Spleen (tissue), 11 donors: ENCODE measurements at regions not wholly inside any gene's neighbourhood (a gene's known extent, or its start where the extent isn't known, plus 50 kb on each side); places are given as distances from the start of the nearest gene placed in this dataset.

ENCODE experiments used
- DNase-seq: peaks from one replicate; pipeline ENCODE4 v3.0.0-alpha.2; 2020
- H3K27ac ChIP-seq, 8 donors: fragments of 200-600 bp; sonication (generic) in 7 of 8; 1 replicate in 4 of 8; 2 replicates in 4 of 8; pipeline versions ENCODE4 v1.5.0 to v1.8.0; 2016 to 2021; ENCODE audit warnings: inconsistent platforms in 4 of 8, mild to moderate bottlenecking in 4 of 8, moderate library complexity in 1 of 8
- H3K27me3 ChIP-seq, 7 donors: fragments of 200-600 bp; sonication (generic) in 6 of 7; replicated peaks in 1 of 7; 1 replicate in 4 of 7; 2 replicates in 3 of 7; pipeline versions ENCODE4 v1.5.0 to v1.8.0; 2016 to 2021; ENCODE audit warnings: inconsistent platforms in 3 of 7, mild to moderate bottlenecking in 1 of 7
- H3K36me3 ChIP-seq, 6 donors: fragments of 200-600 bp; sonication (generic) in 5 of 6; 1 replicate in 4 of 6; 2 replicates in 2 of 6; pipeline versions ENCODE4 v1.5.0 to v1.8.0; 2016 to 2021; ENCODE audit warnings: inconsistent platforms in 2 of 6
- H3K4me1 ChIP-seq, 6 donors: fragments of 200-600 bp; sonication (generic) in 5 of 6; 1 replicate in 3 of 6; 2 replicates in 3 of 6; pipeline versions ENCODE4 v1.5.0 to v1.8.0; 2016 to 2021; ENCODE audit warnings: inconsistent platforms in 3 of 6
- H3K4me3 ChIP-seq, 8 donors: fragments of 200-600 bp; sonication (generic) in 7 of 8; 1 replicate in 4 of 8; 2 replicates in 4 of 8; pipeline versions ENCODE4 v1.5.0 to v1.8.0; 2016 to 2021; ENCODE audit warnings: inconsistent platforms in 4 of 8, mild to moderate bottlenecking in 4 of 8, moderate library complexity in 2 of 8
- H3K9me3 ChIP-seq, 8 donors: fragments of 200-600 bp; sonication (generic) in 7 of 8; 1 replicate in 4 of 8; 2 replicates in 4 of 8; pipeline versions ENCODE4 v1.5.0 to v1.8.0; 2016 to 2021; ENCODE audit warnings: inconsistent platforms in 4 of 8
- CTCF ChIP-seq, 11 experiments: fragments of 200-600 bp in 7 of 11; fragments of 450-650 bp in 4 of 11; sonication (generic) in 4 of 11; IDR thresholded peaks in 8 of 11; conservative IDR thresholded peaks in 3 of 11; 1 replicate in 7 of 11; 2 replicates in 4 of 11; pipeline versions ENCODE4 v1.4.0 to v1.8.0; 2016 to 2021; ENCODE audit warnings: antibody characterized with exemption in 11 of 11, inconsistent platforms in 4 of 11, mild to moderate bottlenecking in 1 of 11
- POLR2A ChIP-seq, 3 donors: fragments of 450-650 bp; IDR thresholded peaks; one replicate each; pipeline ENCODE4 v1.5.1; 2017; ENCODE audit warnings: antibody characterized with exemption in 3 of 3, mild to moderate bottlenecking in 1 of 3
- POLR2AphosphoS5 ChIP-seq, 3 donors: sonication (generic); formaldehyde crosslinking; IDR thresholded peaks; one replicate each; pipeline ENCODE4 v1.5.1; 2017; ENCODE audit warnings: antibody characterized with exemption in 3 of 3
- WGBS, 5 donors: extraction: QIAGEN DNeasy Blood & Tissue Kit in 3 of 5; methylation state at CpG; one replicate each; pipeline versions ENCODE4 v1.1.5 to v1.1.7; 2013 to 2018; 5-methylcytosine and 5-hydroxymethylcytosine counted together
- intact Hi-C: fragments of 100-400 bp; cut with DNase I; formaldehyde crosslinking; loops from one replicate; pipeline ENCODE4 v1.15.0; 2023; ENCODE audit warnings: low total_unique reads
- donor health status: healthy with polysubstance abuse.
- donor health status: DM: no; HTN: no; CAD: no; lungs with moderate emphysema.
- donor health status: DM: no; HTN: no; CAD: no.
- donor health status: Bipolar disorder and iron deficiency.
- donor health status: healthy.
- donor health status: DM: no; HTN: no; CAD: no.
- donor health status: DM: yes; HTN: yes; CAD: no.

- TF ChIP-seq CTCF (IDR thresholded peaks at IDR 0.05 in 8 of 11, conservative IDR thresholded peaks at IDR 0.05 in 3 of 11): no peak
- no peak for TF ChIP-seq POLR2A (IDR thresholded peaks at IDR 0.05)
- no peak for TF ChIP-seq POLR2AphosphoS5 (IDR thresholded peaks at IDR 0.05)
- no peaks in the 10 kb centered on the region for H3K9me3 ChIP-seq
- no peaks in the 10 kb centered on the region for H3K36me3 ChIP-seq
- WGBS, 5 donors: 81 to 96% (median 85%) methylated on average over 3 to 4 of the region's 4 CpGs
- peaks cover 0 to 7% (median 0%) of the 10 kb centered on the region in 6 donors for H3K4me1 ChIP-seq
- no peak for DNase-seq
- H3K27me3 ChIP-seq: peaks cover 0 to 7% (median 0%) of the 10 kb centered on the region in 7 donors
- no peak overlapping the region for H3K4me3 ChIP-seq
- no peak overlapping the region for H3K27ac ChIP-seq
- intact Hi-C loops: no loop called here
Observed at GRCh38 chr3:187571701-187572100, 98.5 kb downstream of the SST start.

GRCh38 chr3:187570776-187571175, 99.4 kb downstream of the SST start:
- TF ChIP-seq CTCF (IDR thresholded peaks at IDR 0.05 in 8 of 11, conservative IDR thresholded peaks at IDR 0.05 in 3 of 11) (no peak), POLR2A (IDR thresholded peaks at IDR 0.05) (no peak), POLR2AphosphoS5 (IDR thresholded peaks at IDR 0.05) (no peak)

DNA sequence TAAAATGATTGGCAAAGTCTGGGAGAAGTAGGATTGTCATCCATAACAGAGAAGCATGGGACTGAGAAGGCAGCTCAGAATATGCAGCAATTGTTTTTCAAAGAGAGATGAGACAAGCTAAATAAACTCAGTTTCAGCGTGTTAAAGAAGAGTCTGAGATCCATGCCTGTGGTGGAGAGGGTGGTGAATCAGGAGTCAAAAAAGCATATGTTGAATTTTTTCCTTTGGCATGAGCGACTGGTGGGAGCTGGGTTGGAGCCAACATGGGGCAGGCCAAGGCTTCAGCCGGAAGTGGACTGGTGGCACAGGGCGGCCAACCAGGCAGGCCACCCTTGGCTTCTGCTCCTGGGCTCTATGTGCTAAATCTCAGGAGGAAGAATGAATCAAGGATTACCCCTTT, 102.0 kb downstream of the SST start:
- no peak for TF ChIP-seq POLR2A (IDR thresholded peaks at IDR 0.05)
- TF ChIP-seq POLR2AphosphoS5 (IDR thresholded peaks at IDR 0.05): no peak
- no peak for TF ChIP-seq CTCF (IDR thresholded peaks at IDR 0.05 in 8 of 11, conservative IDR thresholded peaks at IDR 0.05 in 3 of 11)
- intact Hi-C loops: no loop called here
- DNase-seq: no peak
- Histone ChIP-seq H3K4me3 (no peak overlapping the region), H3K9me3 (no peaks in the 10 kb centered on the region), H3K27me3 (peaks cover 0 to 7% (median 0%) of the 10 kb centered on the region in 7 donors), H3K4me1 (peaks cover 0 to 7% (median 0%) of the 10 kb centered on the region in 6 donors), H3K36me3 (no peaks in the 10 kb centered on the region), H3K27ac (no peak overlapping the region)
- 73 to 88% (median 87%) methylated on average over 4 of the region's 4 CpGs for WGBS, 5 donors

More at GRCh38 chr3:187570776-187571175, 99.4 kb downstream of the SST start:
- 58 to 79% (median 66%) methylated on average over 2 of the region's 2 CpGs for WGBS, 5 donors
- no peak overlapping the region for H3K27ac ChIP-seq
- H3K27me3 ChIP-seq: peaks cover 0 to 7% (median 0%) of the 10 kb centered on the region in 7 donors
- no peaks in the 10 kb centered on the region for H3K36me3 ChIP-seq
- intact Hi-C loops: no loop called here
- H3K4me1 ChIP-seq: peaks cover 0 to 7% (median 0%) of the 10 kb centered on the region in 6 donors
- H3K9me3 ChIP-seq: no peaks in the 10 kb centered on the region
- H3K4me3 ChIP-seq: no peak overlapping the region
- DNase-seq: no peak

DNA sequence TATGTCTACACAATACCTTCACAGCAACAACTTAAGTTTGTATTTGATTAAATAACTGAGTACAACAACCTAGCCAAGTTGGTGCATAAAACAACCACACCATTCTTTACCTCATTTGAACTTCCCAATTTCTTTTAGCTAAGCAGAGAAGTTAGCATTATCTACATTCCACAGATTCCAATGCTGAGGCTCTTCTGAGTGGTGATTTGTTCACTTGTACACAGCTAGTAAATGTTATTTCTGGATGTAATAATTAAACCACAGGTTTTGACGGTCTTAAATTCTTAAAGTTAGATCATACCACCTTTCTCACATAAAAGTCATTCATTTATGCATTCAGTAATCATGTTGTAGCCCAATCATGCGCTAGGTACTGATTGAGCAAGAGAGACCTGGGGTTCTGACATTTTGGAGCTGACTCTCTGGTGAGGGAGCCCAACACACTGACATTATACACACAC, 102.5 kb downstream of the SST start:
- no peaks in the 10 kb centered on the region for H3K36me3 ChIP-seq
- no peaks in the 10 kb centered on the region for H3K9me3 ChIP-seq
- peaks cover 0 to 7% (median 0%) of the 10 kb centered on the region in 6 donors for H3K4me1 ChIP-seq
- intact Hi-C loops: no loop called here
- no peak overlapping the region for H3K27ac ChIP-seq
- TF ChIP-seq CTCF (IDR thresholded peaks at IDR 0.05 in 8 of 11, conservative IDR thresholded peaks at IDR 0.05 in 3 of 11) (no peak), POLR2A (IDR thresholded peaks at IDR 0.05) (no peak), POLR2AphosphoS5 (IDR thresholded peaks at IDR 0.05) (no peak)
- no peak overlapping the region for H3K4me3 ChIP-seq
- 43 to 60% (median 52%) methylated on average over 2 of the region's 2 CpGs for WGBS, 5 donors
- DNase-seq: no peak
- H3K27me3 ChIP-seq: peaks cover 0 to 7% (median 0%) of the 10 kb centered on the region in 7 donors
